ENCODE measurements at regions not wholly inside any gene's neighbourhood (a gene's known extent, or its start where the extent isn't known, plus 50 kb on each side); places are given as distances from the start of the nearest gene placed in this dataset.

DNA sequence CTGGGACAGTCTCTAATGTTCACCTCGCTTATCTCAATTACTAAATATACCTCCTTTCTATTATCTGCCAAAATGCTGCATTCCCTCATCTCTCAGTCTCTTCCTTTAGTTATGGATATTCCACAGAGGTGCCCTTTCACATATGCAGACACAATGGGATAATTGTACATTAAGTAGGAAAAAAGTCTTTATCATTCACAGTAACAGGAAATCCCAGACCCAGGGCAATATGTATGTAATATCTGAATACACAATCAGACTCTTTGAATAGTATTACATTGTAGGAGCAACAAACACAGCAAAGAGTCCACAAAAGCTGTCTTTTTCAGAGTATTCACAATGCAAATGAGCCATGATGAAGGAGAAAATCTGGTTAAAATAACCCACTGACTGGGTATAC is 1399.0 kb upstream of the ZEB2 start:
- no peak for DNase-seq
- no peaks in the 10 kb centered on the region for H3K27me3 ChIP-seq
- no peak overlapping the region for H3K4me3 ChIP-seq
- H3K27ac ChIP-seq = no peak overlapping the region
- no peaks in the 10 kb centered on the region for H3K4me1 ChIP-seq
- H3K9me3 ChIP-seq = no peaks in the 10 kb centered on the region
- TF ChIP-seq, protein P1, sequence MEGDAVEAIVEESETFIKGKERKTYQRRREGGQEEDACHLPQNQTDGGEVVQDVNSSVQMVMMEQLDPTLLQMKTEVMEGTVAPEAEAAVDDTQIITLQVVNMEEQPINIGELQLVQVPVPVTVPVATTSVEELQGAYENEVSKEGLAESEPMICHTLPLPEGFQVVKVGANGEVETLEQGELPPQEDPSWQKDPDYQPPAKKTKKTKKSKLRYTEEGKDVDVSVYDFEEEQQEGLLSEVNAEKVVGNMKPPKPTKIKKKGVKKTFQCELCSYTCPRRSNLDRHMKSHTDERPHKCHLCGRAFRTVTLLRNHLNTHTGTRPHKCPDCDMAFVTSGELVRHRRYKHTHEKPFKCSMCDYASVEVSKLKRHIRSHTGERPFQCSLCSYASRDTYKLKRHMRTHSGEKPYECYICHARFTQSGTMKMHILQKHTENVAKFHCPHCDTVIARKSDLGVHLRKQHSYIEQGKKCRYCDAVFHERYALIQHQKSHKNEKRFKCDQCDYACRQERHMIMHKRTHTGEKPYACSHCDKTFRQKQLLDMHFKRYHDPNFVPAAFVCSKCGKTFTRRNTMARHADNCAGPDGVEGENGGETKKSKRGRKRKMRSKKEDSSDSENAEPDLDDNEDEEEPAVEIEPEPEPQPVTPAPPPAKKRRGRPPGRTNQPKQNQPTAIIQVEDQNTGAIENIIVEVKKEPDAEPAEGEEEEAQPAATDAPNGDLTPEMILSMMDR (IDR thresholded peaks at IDR 0.05) = no peak
- no peak for TF ChIP-seq POLR2A (IDR thresholded peaks at IDR 0.05)
- no peaks in the 10 kb centered on the region for H3K36me3 ChIP-seq
- intact Hi-C loops (cut with DNase I; ENCODE audit: low total_unique reads) = no loop called here

DNA sequence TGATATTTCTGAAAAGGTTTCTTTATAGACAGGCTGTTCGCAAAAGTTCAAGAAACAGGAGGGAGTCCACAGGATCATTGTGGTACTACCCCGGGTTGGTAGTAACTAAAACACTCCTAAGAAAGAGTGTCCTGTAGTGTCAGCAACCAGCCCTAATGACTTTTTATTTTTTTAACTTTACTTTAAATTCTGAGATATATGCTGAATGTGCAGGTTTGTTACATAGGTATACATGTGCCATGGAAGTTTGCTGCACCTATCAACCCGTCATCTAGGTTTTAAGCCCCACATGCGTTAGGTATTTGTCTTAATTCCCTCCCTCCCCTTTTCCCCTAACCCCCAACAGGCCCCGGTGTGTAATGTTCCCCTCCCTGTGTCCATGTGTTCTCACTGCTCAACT is 1396.9 kb upstream of the ZEB2 start:
- Histone ChIP-seq H3K4me1 (no peaks in the 10 kb centered on the region), H3K36me3 (no peaks in the 10 kb centered on the region), H3K27ac (no peak overlapping the region), H3K27me3 (no peaks in the 10 kb centered on the region), H3K4me3 (no peak overlapping the region), H3K9me3 (no peaks in the 10 kb centered on the region)
- TF ChIP-seq POLR2A (IDR thresholded peaks at IDR 0.05) = no peak
- TF ChIP-seq, protein P1 (IDR thresholded peaks at IDR 0.05) = no peak
- intact Hi-C loops (cut with DNase I; ENCODE audit: low total_unique reads) = no loop called here
- DNase-seq = no peak

DNA sequence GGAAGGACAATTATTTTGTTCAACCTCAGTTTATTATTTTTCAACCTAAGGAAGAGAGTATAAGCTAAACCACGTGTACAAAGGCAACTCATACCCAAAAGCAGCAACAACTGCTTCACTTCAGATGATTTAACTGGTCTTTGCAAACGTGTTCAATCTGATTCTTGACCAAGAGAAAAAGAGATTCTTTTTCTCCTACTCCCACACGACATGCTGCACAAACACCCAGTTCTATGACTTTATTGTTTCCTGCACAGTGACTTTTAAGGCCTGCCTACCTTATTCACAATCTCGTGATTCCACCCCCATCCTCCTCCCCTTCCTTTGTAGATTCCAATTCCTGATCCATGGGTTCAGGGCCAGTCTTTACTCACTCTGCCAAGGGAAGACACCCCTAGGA is 1394.8 kb upstream of the ZEB2 start:
- no peaks in the 10 kb centered on the region for H3K9me3 ChIP-seq
- no peak for DNase-seq
- no peaks in the 10 kb centered on the region for H3K36me3 ChIP-seq
- H3K27me3 ChIP-seq = no peaks in the 10 kb centered on the region
- no peak overlapping the region for H3K4me3 ChIP-seq
- H3K4me1 ChIP-seq = no peaks in the 10 kb centered on the region
- no peak overlapping the region for H3K27ac ChIP-seq
- intact Hi-C loops (cut with DNase I; ENCODE audit: low total_unique reads) = no loop called here
- no peak for TF ChIP-seq POLR2A (IDR thresholded peaks at IDR 0.05)
- TF ChIP-seq, protein P1 (IDR thresholded peaks at IDR 0.05) = no peak

DNA sequence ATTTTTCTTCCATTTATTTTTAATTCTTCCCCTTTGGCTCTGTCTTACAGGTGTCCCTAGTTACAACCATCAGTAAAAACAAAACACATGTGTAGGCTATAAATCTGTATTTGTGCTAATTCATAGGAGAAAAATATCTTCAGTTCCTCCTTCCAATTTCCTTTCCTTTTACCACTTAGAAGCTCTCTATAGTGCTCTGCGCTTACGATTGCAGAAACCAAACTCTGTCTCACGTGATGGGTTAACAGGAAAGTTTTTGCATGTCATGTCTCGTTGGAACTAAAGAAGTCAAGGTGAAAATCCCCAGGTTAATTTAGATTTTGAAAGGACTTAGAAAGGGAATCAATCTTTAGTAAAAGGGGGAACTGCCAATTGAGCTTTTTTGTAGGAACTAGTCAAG is 1390.5 kb upstream of the ZEB2 start:
- Histone ChIP-seq H3K4me1 (no peaks in the 10 kb centered on the region), H3K36me3 (no peaks in the 10 kb centered on the region), H3K27ac (no peak overlapping the region), H3K9me3 (no peaks in the 10 kb centered on the region), H3K4me3 (no peak overlapping the region), H3K27me3 (no peaks in the 10 kb centered on the region)
- DNase-seq = no peak
- TF ChIP-seq, protein P1 (IDR thresholded peaks at IDR 0.05) = no peak
- no peak for TF ChIP-seq POLR2A (IDR thresholded peaks at IDR 0.05)
- intact Hi-C loops (cut with DNase I; ENCODE audit: low total_unique reads) = no loop called here

DNA sequence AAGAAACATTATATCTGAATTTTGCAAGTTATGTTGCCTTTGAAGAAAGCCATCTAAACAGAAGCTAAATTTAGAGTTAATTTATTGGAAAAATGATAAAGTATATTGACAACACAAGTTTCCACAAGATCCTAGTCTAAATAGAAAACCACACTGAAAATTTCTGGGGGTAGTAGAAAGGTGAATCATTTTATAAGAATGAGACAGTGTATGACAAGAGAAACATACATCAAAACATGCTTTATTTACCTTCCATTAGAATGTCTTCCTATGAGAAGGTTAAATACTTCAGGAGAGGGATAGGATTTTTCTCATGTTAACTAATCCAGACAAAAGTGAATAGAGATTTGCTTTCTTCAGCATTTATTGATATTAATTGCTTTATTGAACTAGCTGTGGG is 1389.8 kb upstream of the ZEB2 start:
- H3K27me3 ChIP-seq = no peaks in the 10 kb centered on the region
- H3K36me3 ChIP-seq = no peaks in the 10 kb centered on the region
- no peak overlapping the region for H3K4me3 ChIP-seq
- DNase-seq = no peak
- TF ChIP-seq, protein P1 (IDR thresholded peaks at IDR 0.05) = no peak
- TF ChIP-seq POLR2A (IDR thresholded peaks at IDR 0.05) = no peak
- intact Hi-C loops (cut with DNase I; ENCODE audit: low total_unique reads) = no loop called here
- no peaks in the 10 kb centered on the region for H3K9me3 ChIP-seq
- no peak overlapping the region for H3K27ac ChIP-seq
- H3K4me1 ChIP-seq = no peaks in the 10 kb centered on the region

Measured in uterus (tissue), 3 donors.